ENCODE measurements at regions not wholly inside any gene's neighbourhood (a gene's known extent, or its start where the extent isn't known, plus 50 kb on each side); places are given as distances from the start of the nearest gene placed in this dataset.

DNA sequence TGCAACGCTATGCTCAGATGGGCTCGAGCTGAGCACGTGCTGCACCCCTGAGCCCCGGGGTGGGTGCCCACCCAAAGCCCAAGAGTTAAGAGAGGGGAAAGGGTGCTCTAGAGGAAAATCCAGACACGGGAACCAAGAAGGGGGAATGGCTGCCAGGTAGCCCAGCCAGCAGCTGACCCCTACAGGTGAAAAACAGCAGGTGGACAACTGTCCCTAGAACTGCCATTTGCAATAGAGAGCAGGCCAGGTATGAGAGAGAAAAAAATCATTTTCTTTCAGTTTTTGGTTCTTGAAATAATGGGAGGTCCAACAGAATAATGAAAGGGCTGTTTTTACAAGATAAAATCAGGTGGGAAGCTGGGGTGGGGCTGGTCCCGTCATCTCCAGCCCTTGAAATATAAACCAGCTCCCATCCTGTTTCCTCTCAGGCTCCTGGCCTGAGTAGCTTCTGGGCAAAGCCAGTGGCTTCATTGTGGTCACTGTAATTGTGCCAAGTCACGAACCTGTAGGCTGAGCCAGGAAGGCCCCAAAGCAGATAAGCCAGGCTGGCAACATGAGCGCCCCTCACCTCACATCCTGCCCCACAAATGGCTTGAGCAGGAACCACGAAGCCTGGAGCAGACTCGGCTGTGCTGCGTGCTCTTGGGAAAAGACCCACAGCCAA lies 257.8 kb downstream of the SNX10 start:
- DNase-seq (ENCODE audit: low read depth in 4 of 4, low spot score in 3 of 4): no peak

DNA sequence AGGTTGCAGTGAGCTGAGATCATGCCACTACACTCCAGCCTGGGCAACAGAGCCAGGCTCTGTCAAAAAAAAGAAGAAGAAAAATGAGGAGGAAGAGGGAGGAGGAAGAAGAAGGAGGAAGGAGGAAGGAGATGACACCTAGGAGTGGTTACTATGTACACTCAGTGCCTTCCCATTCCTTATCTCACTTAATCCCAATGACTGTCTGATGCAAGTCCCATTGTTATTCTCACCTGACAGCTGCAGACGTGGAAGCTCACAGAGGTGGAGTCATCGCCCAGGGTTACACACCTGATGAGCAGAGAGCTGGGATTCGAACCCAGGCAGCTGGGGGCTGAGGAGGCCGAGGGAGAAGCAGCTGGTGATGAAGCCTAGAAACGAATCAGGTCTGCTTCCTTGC lies 258.8 kb downstream of the SNX10 start:
- DNase-seq (ENCODE audit: low read depth in 4 of 4, low spot score in 3 of 4): no peak

- no peak for DNase-seq (ENCODE audit: low read depth in 4 of 4, low spot score in 3 of 4)
Observed at GRCh38 chr7:26551740-26552139, 260.1 kb downstream of the SNX10 start.

DNA sequence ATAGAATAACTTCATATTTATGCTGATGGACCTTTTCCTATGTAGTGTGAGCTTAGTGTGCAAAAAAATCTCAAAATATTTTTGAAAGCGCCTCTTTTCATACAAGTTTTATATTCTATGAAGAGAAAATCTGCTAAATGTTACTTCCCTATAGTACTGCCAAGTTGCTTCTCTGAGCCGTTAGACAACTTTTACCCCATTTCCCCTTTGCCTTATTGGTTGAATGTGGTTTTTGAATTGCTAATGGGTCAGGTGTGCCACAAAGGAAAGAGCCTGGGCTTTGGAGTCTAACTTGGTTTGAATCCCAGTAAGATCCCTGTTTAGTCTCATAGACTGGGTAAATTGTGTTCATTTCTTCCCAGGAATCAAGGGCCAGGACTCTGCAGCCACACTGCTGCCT lies 261.5 kb downstream of the SNX10 start:
- no peak for DNase-seq (ENCODE audit: low read depth in 4 of 4, low spot score in 3 of 4)

DNA sequence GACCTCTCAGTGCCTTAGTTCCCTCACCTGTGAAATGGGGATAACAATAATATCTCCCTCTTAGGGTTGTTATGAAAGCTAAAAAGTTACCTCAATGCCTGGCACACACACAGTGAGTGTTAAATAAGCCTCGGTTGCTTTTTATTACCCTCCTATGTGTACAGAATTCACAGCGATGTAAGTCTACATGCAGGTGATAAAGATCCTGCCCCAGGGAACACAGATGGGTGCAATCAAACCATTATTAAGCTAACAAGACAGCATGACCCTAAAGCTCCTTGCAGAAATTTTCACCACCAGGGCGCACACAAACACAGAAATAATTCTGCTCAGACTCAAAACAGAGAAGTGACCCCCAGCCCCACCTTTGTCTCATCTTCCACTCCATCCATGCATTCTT lies 261.9 kb downstream of the SNX10 start:
- no peak for DNase-seq (ENCODE audit: low read depth in 4 of 4, low spot score in 3 of 4)

- DNase-seq (ENCODE audit: low read depth in 4 of 4, low spot score in 3 of 4): no peak
Observed at GRCh38 chr7:26554952-26555351, 263.3 kb downstream of the SNX10 start.

- DNase-seq (ENCODE audit: low read depth in 4 of 4, low spot score in 3 of 4): no peak
Observed at GRCh38 chr7:26556061-26556881, 264.6 kb downstream of the SNX10 start.

DNA sequence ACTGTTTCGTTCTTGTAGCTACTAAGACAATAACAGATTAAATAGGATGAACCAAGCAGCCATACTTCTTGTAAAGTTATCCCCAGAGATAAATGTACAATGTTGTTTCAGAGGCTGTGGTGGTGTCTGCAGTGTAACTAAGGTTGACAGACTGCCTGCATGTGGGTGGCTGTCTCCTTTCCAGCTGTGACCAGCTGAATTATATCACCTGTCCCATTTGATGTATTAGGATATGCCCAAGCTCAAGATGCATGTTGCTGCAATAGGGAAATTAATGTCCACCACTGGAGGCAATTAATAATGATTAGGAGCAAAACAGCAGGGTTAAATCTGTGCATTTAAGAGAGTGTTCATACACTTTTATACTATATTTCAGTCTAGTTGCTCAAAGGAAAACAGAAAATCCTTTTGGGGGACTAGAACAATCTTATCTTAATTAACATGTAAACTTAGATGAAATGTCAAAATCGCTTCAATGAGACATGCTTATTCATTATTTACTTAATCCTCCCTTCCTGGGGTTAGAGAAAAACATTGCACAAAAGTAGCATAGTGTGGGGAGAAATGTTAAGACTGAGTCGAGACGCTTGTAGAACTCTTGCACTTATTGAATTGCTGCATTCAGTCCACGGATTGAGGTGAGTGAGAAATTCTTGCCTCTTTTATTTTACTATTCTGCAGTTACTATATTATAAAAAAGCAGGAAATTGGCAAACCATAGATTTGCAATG lies 269.0 kb downstream of the SNX10 start:
- peak in 1 of 4 donors; percentile 41 for DNase-seq (ENCODE audit: low read depth in 4 of 4, low spot score in 3 of 4)

DNA sequence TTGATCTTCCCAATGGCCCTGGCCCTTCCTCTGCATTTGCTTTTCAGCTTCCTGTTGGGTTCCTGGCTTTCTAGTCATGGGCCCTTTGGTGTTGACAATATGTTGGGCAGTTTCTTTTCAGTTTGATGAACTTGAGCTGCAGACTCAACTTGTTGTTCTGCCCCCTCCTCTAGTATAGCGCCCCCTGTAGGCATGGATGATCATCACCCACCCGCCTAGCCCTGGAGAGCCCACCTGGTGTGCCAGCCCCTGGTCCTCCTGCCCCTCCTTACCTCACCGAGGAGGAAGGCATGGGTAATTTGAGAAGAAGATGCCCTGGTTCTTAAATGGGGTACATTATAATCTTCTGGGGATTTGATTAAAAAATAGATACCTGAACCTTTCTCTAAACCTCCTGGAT lies 271.2 kb downstream of the SNX10 start:
- no peak for DNase-seq (ENCODE audit: low read depth in 4 of 4, low spot score in 3 of 4)

- DNase-seq (ENCODE audit: low read depth in 4 of 4, low spot score in 3 of 4): no peak
Observed at GRCh38 chr7:26563406-26563805, 271.7 kb downstream of the SNX10 start.

- no peak for DNase-seq (ENCODE audit: low read depth in 4 of 4, low spot score in 3 of 4)
Observed at GRCh38 chr7:26567266-26567665, 275.6 kb downstream of the SNX10 start.

DNA sequence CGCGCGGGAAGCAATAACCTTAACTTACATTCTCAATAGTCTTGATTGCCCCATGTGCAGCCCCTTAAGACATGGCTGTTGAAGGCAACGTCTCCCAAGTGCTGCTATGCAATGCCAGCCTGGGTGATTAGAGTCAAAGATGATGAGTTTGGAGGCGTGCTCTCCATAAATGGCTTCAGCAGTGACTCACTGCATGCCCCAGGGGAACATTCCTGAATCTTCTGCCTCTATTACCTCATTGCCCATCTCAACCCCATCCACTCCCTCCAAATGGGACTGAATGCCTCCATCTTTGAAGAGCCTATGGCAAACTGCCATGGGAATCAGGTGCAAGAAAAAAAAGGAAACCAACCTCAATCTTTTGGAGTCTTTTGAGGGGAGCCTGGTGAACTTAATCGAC lies 282.8 kb downstream of the SNX10 start:
- no peak for DNase-seq (ENCODE audit: low read depth in 4 of 4, low spot score in 3 of 4)

GRCh38 chr7:26580064-26580591 lies 284.3 kb downstream of the SKAP2 start:
- no peak for DNase-seq (ENCODE audit: low read depth in 4 of 4, low spot score in 3 of 4)

GRCh38 chr7:26580711-26581110 lies 283.7 kb downstream of the SKAP2 start:
- no peak for DNase-seq (ENCODE audit: low read depth in 4 of 4, low spot score in 3 of 4)

DNA sequence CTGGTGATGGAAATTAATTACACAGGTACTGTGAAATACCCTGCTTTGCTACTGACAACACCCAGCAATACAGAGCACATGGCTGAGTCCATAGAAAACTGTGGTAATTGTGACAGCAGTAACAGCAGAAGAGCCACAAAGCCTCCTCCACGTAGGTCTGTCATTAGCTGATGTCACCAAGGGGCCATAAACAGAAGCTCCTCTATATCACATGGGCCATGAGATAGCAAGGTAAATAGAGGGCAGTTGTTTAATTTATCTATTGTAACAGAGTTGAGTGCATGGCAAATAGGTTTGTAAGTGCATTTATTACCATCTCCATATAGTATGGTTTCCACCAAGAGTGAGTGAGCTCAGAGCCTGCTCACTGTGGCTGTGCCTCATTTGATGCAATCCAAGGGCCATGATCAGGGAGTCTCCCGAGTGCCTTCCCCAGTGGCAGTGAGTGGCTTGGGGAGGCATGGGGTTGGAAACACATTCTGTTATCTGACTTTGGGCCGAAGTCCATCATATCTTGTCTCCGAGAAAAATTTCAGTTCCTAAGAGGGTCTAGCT lies 281.2 kb downstream of the SKAP2 start:
- DNase-seq (ENCODE audit: low read depth in 4 of 4, low spot score in 3 of 4): no peak

DNA sequence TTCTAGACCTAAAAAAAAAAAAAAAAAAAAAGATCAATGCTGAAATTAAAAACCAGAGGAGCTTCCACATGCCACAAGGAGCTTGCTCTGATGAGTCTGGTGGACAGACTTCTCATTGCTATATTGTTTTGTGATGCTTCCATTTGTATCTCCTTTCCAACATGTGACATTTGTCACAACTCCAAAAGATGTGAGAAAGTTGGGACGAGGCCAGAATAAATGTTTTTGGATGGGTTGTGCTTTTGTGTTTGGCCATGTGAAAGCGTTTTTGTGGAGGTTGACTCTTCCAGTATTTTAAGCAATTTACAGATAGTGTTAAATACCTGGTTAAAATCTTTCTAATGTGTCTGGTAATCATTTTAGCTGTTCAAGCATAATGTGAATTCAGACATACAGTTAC lies 280.1 kb downstream of the SKAP2 start:
- no peak for DNase-seq (ENCODE audit: low read depth in 4 of 4, low spot score in 3 of 4)

- peak in 1 of 4 donors; percentile 28 for DNase-seq (ENCODE audit: low read depth in 4 of 4, low spot score in 3 of 4)
Observed at GRCh38 chr7:26584987-26585665, 279.3 kb downstream of the SKAP2 start.

DNA sequence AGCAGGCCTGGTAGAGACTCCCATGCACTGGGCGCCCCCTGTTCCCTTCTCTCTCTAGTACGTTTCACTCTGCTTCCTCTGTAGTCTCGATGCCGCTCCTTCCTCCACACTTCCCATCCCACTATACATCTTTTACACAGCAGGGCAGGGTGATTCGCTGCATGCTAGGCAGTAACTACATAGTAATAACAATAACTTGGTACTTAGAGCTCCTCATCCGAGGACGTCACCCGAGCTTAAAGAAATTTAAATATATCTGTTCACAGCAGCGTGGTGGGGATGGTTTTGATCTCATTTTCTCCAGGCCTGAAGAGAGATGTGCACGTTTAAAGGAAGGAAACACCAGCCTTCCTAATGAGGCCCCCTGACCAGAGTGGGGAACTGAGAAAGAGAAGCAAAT lies 276.9 kb downstream of the SKAP2 start:
- DNase-seq (ENCODE audit: low read depth in 4 of 4, low spot score in 3 of 4): no peak

- no peak for DNase-seq (ENCODE audit: low read depth in 4 of 4, low spot score in 3 of 4)
Observed at GRCh38 chr7:26588511-26588910, 275.9 kb downstream of the SKAP2 start.

- no peak for DNase-seq (ENCODE audit: low read depth in 4 of 4, low spot score in 3 of 4)
Observed at GRCh38 chr7:26590709-26591108, 273.7 kb downstream of the SKAP2 start.
